Smooth muscle cell (in vitro differentiated cells): ENCODE measurements at regions not wholly inside any gene's neighbourhood (a gene's known extent, or its start where the extent isn't known, plus 50 kb on each side); places are given as distances from the start of the nearest gene placed in this dataset.

Source experiments
- DNase-seq: peaks from one replicate; lab custom pipeline; 2025; ENCODE audit not compliant: unreplicated experiment; lab: John Stamatoyannopoulos, UW
- H2AFZ ChIP-seq: fragments of 200-600 bp; sonication (generic); 2 replicates; pipeline ENCODE4 v1.6.0; 2016; ENCODE audit warnings: antibody characterized with exemption, low read depth, mild to moderate bottlenecking
- H3F3A ChIP-seq: fragments of 200-600 bp; sonication (generic); 2 replicates; pipeline ENCODE4 v1.6.0; 2017; ENCODE audit warnings: antibody characterized with exemption, low read depth
- H3K27ac ChIP-seq: fragments of 200-600 bp; sonication (generic); 2 replicates; pipeline ENCODE4 v1.5.1; 2016; ENCODE audit warnings: low read depth, mild to moderate bottlenecking
- H3K27me3 ChIP-seq: fragments of 200-600 bp; sonication (generic); 2 replicates; pipeline ENCODE4 v1.6.1; 2016; ENCODE audit warnings: low read depth, mild to moderate bottlenecking
- H3K36me3 ChIP-seq: fragments of 200-600 bp; sonication (generic); 2 replicates; pipeline ENCODE4 v1.5.1; 2016; ENCODE audit warnings: low read depth
- H3K4me1 ChIP-seq: fragments of 200-600 bp; sonication (generic); 2 replicates; pipeline ENCODE4 v1.5.1; 2016; ENCODE audit warnings: low read depth
- H3K4me2 ChIP-seq: fragments of 200-600 bp; sonication (generic); 2 replicates; pipeline ENCODE4 v1.6.0; 2016; ENCODE audit warnings: mild to moderate bottlenecking
- H3K4me3 ChIP-seq: fragments of 200-600 bp; sonication (generic); 2 replicates; pipeline ENCODE4 v1.5.1; 2016; ENCODE audit warnings: mild to moderate bottlenecking
- H3K79me2 ChIP-seq: fragments of 200-600 bp; sonication (generic); 2 replicates; pipeline ENCODE4 v1.6.0; 2016; ENCODE audit warnings: low read depth, mild to moderate bottlenecking
- H3K9ac ChIP-seq: fragments of 200-600 bp; sonication (generic); 2 replicates; pipeline ENCODE4 v1.6.0; 2016; ENCODE audit warnings: low read depth
- H3K9me3 ChIP-seq: fragments of 200-600 bp; sonication (generic); replicated peaks from 2 replicates; pipeline ENCODE4 v1.5.1; 2016; ENCODE audit warnings: low read depth
- H4K20me1 ChIP-seq: fragments of 200-600 bp; sonication (generic); 2 replicates; pipeline ENCODE4 v1.6.0; 2016; ENCODE audit warnings: low read depth
- WGBS: methylation state at CpG from one replicate; pipeline ENCODE4 v1.1.7; 2016; ENCODE audit warnings: low lambda C conversion rate; 5-methylcytosine and 5-hydroxymethylcytosine counted together
- TF ChIP-seq, protein P1 (sequence below): fragments of 200-600 bp; sonication (generic); IDR thresholded peaks from 2 replicates; pipeline ENCODE4 v1.5.1; 2017; ENCODE audit warnings: borderline replicate concordance, mild to moderate bottlenecking, antibody characterized with exemption; ENCODE audit not compliant: insufficient read depth, poor library complexity, severe bottlenecking

DNA sequence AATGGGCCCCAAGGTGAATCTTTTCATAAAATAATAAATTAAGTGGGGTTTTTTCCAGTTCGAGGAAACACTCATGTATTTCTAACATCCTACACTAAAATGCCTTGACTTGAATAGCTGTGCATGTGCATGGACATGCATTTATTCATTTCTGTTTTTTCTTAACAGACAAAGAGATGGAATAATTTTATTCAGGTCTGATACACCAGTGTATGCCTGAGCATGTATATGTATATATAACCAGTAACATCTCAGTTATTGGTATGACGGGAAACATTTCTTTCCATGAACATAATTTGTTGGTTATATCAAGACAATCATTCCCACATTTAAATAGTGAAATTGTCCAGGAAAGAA lies 468.7 kb upstream of the TNP1 start:
- TF ChIP-seq, protein P1, sequence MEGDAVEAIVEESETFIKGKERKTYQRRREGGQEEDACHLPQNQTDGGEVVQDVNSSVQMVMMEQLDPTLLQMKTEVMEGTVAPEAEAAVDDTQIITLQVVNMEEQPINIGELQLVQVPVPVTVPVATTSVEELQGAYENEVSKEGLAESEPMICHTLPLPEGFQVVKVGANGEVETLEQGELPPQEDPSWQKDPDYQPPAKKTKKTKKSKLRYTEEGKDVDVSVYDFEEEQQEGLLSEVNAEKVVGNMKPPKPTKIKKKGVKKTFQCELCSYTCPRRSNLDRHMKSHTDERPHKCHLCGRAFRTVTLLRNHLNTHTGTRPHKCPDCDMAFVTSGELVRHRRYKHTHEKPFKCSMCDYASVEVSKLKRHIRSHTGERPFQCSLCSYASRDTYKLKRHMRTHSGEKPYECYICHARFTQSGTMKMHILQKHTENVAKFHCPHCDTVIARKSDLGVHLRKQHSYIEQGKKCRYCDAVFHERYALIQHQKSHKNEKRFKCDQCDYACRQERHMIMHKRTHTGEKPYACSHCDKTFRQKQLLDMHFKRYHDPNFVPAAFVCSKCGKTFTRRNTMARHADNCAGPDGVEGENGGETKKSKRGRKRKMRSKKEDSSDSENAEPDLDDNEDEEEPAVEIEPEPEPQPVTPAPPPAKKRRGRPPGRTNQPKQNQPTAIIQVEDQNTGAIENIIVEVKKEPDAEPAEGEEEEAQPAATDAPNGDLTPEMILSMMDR: no peak
- H3K9ac ChIP-seq: no peak overlapping the region
- H3K79me2 ChIP-seq: no peaks in the 10 kb centered on the region
- no peaks in the 10 kb centered on the region for H3K36me3 ChIP-seq
- DNase-seq: no peak
- H3K9me3 ChIP-seq: no peaks in the 10 kb centered on the region
- no peaks in the 10 kb centered on the region for H4K20me1 ChIP-seq
- no peak overlapping the region for H2AFZ ChIP-seq
- WGBS: 95% methylated on average over 2 of the region's 2 CpGs
- no peaks in the 10 kb centered on the region for H3F3A ChIP-seq
- H3K27me3 ChIP-seq: no peaks in the 10 kb centered on the region
- H3K4me2 ChIP-seq: no peak overlapping the region
- no peak overlapping the region for H3K4me3 ChIP-seq
- H3K27ac ChIP-seq: no peak overlapping the region
- H3K4me1 ChIP-seq: no peaks in the 10 kb centered on the region

DNA sequence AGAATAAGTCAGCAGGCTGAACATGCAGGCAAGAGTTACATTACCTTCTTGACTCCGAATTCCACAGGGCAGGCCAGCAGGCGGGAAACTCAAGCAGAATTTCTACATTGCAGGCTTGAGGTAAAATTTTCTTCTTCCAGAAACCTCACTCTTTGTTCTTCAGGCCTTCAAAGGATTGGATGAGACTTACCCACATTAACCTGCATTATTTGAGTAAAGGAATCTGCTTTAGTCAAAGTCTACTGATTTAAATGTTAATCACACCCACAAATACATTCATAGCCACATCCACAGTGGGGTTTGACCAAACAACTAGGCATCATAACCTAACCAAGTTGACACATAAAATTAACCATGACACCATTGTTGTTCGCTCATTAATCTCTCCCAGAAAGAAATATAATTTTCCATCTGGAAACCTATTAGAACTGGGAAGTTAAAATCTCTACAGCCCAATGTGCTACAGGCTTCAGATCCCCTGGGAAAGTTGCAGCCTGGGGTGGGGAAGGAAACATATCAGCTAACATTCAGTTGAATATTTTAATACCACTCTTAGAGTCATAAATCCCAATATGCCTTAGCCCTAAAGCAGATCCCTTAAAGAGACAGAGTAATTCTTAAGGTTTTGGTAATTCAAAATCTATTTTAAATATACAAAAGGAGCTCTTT lies 468.2 kb upstream of the TNP1 start:
- Histone ChIP-seq H3K36me3 (no peaks in the 10 kb centered on the region), H3K4me3 (no peak overlapping the region), H3K9me3 (no peaks in the 10 kb centered on the region), H3F3A (no peaks in the 10 kb centered on the region), H3K9ac (no peak overlapping the region), H3K4me1 (no peaks in the 10 kb centered on the region), H3K4me2 (no peak overlapping the region), H3K27me3 (no peaks in the 10 kb centered on the region), H3K79me2 (no peaks in the 10 kb centered on the region), H2AFZ (no peak overlapping the region), H3K27ac (no peak overlapping the region), H4K20me1 (no peaks in the 10 kb centered on the region)
- TF ChIP-seq, protein P1: no peak
- WGBS: 88% methylated on average over 3 of the region's 3 CpGs
- DNase-seq: no peak

DNA sequence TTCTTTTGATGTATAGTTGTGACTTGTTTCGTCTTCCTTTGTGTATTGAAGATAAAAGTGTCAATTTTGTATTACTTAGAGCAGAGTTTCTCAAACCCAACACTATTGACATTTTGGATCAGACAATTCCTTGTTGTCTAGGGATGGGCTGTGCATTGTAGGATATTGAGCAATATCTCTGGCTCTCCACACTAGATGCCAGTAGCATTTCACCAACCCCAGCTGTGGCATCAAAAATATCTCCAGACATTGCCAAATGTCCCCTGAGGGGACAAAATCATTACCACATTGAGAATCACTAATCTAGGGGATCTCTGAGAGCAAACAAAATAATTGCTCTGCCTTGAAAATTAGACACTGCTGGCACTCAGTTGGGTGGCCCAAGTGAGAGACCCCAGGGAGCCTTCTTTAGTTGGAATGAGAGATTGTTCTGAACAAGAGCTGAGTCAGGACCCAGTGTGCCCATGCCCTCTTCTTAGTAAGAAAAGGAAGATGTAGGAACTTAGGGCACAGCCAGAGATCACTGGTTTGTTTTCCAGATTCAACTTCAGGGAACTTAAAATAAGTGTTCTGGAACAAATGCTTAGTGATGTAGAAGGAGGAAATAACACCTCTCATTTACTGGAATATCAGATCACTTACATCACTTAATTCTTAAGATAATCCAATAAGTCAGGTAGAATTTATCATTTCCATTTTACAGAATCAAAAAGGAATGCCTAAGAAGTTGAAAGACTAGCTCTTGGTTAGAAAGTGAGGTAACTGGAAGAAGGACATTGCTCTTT lies 466.6 kb upstream of the TNP1 start:
- Histone ChIP-seq H3F3A (no peaks in the 10 kb centered on the region), H3K4me2 (no peak overlapping the region), H3K4me3 (no peak overlapping the region), H2AFZ (no peak overlapping the region), H3K27me3 (no peaks in the 10 kb centered on the region), H3K79me2 (no peaks in the 10 kb centered on the region), H3K36me3 (no peaks in the 10 kb centered on the region), H3K9ac (no peak overlapping the region), H3K27ac (no peak overlapping the region), H3K4me1 (no peaks in the 10 kb centered on the region), H4K20me1 (no peaks in the 10 kb centered on the region), H3K9me3 (no peaks in the 10 kb centered on the region)
- TF ChIP-seq, protein P1: no peak
- WGBS: 81% methylated on average over 1 of the region's 1 CpG
- DNase-seq: no peak

DNA sequence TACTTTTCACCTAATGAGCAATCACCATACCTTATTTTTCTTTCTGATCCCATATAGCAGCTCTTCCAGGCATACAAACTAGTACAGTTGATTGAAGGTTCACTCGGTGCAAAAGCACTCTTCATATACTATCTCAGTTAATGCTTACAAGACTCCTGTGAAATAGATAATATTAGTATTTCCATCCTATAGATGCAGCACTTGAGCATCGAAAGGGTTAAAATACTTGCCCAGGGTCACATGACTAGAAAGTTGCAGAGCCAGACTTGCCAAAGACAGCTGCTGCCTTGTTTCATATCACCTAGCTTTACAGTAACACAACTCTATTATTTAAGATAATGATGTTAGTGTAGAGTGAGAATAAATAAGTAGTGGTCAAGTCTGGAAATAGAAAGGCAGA lies 466.0 kb upstream of the TNP1 start:
- Histone ChIP-seq H3K4me3 (no peak overlapping the region), H3K9me3 (no peaks in the 10 kb centered on the region), H2AFZ (no peak overlapping the region), H3K79me2 (no peaks in the 10 kb centered on the region), H3K36me3 (no peaks in the 10 kb centered on the region), H3K4me1 (no peaks in the 10 kb centered on the region), H3K27ac (no peak overlapping the region), H3K9ac (no peak overlapping the region), H4K20me1 (no peaks in the 10 kb centered on the region), H3K4me2 (no peak overlapping the region), H3K27me3 (no peaks in the 10 kb centered on the region), H3F3A (no peaks in the 10 kb centered on the region)
- WGBS: 89% methylated on average over 2 of the region's 2 CpGs
- no peak for DNase-seq
- TF ChIP-seq, protein P1: no peak
